Liver (tissue), 8 donors: ENCODE measurements at regions not wholly inside any gene's neighbourhood (a gene's known extent, or its start where the extent isn't known, plus 50 kb on each side); places are given as distances from the start of the nearest gene placed in this dataset.

Source experiments
- DNase-seq: peaks from one replicate; pipeline ENCODE4 v3.0.0-alpha.2; 2017; ENCODE audit warnings: low spot score
- H3K27ac ChIP-seq, 2 donors: one replicate each; pipeline ENCODE4 v1.7.0; 2013; ENCODE audit warnings: inconsistent platforms in 2 of 2, low read length in 2 of 2, control low read depth in 1 of 2, low read depth in 1 of 2, mild to moderate bottlenecking in 1 of 2
- H3K27me3 ChIP-seq, 4 donors: one replicate each; pipeline versions ENCODE4 v1.6.1 to v1.7.0; 2013; ENCODE audit warnings: low read length in 3 of 4, inconsistent platforms in 1 of 4, mild to moderate bottlenecking in 1 of 4, moderate library complexity in 1 of 4; ENCODE audit not compliant: control insufficient read depth in 4 of 4, insufficient read depth in 4 of 4
- H3K36me3 ChIP-seq, 4 donors: one replicate each; pipeline versions ENCODE4 v1.6.1 to v1.7.0; 2013; ENCODE audit warnings: low read length in 3 of 4, mild to moderate bottlenecking in 3 of 4, low read depth in 1 of 4, moderate library complexity in 1 of 4; ENCODE audit not compliant: control insufficient read depth in 4 of 4, insufficient read depth in 3 of 4
- H3K4me1 ChIP-seq, 4 donors: one replicate each; pipeline versions ENCODE4 v1.6.1 to v1.7.0; 2013; ENCODE audit warnings: low read length in 3 of 4, mild to moderate bottlenecking in 3 of 4, moderate library complexity in 1 of 4; ENCODE audit not compliant: control insufficient read depth in 4 of 4, insufficient read depth in 4 of 4
- H3K4me3 ChIP-seq, 3 donors: one replicate each; pipeline versions ENCODE4 v1.6.1 to v1.7.0; 2013; ENCODE audit warnings: low read length in 3 of 3, control low read depth in 1 of 3, low read depth in 1 of 3, mild to moderate bottlenecking in 1 of 3
- H3K9ac ChIP-seq, 2 donors: one replicate each; pipeline ENCODE4 v1.7.0; 2013; ENCODE audit warnings: low read length in 2 of 2, mild to moderate bottlenecking in 2 of 2, moderate library complexity in 2 of 2, control low read depth in 1 of 2, low read depth in 1 of 2
- H3K9me3 ChIP-seq, 4 donors: one replicate each; pipeline versions ENCODE4 v1.6.1 to v1.7.0; 2013; ENCODE audit warnings: low read length in 3 of 4; ENCODE audit not compliant: control insufficient read depth in 4 of 4
- CTCF ChIP-seq: fragments of 150-350 bp; IDR thresholded peaks from 2 replicates; pipeline ENCODE4 v1.5.1; 2017; ENCODE audit warnings: improper control_type of control experiment, low read depth, low read length; ENCODE audit not compliant: missing input control
- EGR1 ChIP-seq, 2 donors: IDR thresholded peaks; 2 replicates each; pipeline ENCODE4 v1.6.1; 2016 to 2018; ENCODE audit warnings: antibody characterized with exemption in 2 of 2, low read depth in 2 of 2
- FOXA1 ChIP-seq: IDR thresholded peaks from 2 replicates; pipeline ENCODE4 v1.6.1; 2016; ENCODE audit warnings: antibody characterized with exemption
- FOXA2 ChIP-seq: IDR thresholded peaks from 2 replicates; pipeline ENCODE4 v1.6.1; 2016; ENCODE audit warnings: antibody characterized with exemption
- GABPA ChIP-seq, 2 donors: IDR thresholded peaks in 1 of 2; conservative IDR thresholded peaks in 1 of 2; 2 replicates each; pipeline ENCODE4 v1.6.1; 2016; ENCODE audit warnings: antibody characterized with exemption in 2 of 2, mild to moderate bottlenecking in 1 of 2, moderate library complexity in 1 of 2
- HNF4A ChIP-seq, 2 donors: conservative IDR thresholded peaks; 2 replicates each; pipeline ENCODE4 v1.6.1; 2016; ENCODE audit warnings: antibody characterized with exemption in 2 of 2, mild to moderate bottlenecking in 2 of 2
- HNF4G ChIP-seq: IDR thresholded peaks from 2 replicates; pipeline ENCODE4 v1.6.1; 2016; ENCODE audit warnings: antibody characterized with exemption
- JUND ChIP-seq, 2 donors: IDR thresholded peaks; 2 replicates each; pipeline ENCODE4 v1.6.1; 2016; ENCODE audit warnings: antibody characterized with exemption in 2 of 2
- RAD21 ChIP-seq, 2 donors: IDR thresholded peaks; 2 replicates each; pipeline ENCODE4 v1.6.1; 2016; ENCODE audit warnings: antibody characterized with exemption in 2 of 2, mild to moderate bottlenecking in 2 of 2
- RXRA ChIP-seq, 2 donors: IDR thresholded peaks; 2 replicates each; pipeline ENCODE4 v1.6.1; 2017 to 2018; ENCODE audit warnings: antibody characterized with exemption in 2 of 2, mild to moderate bottlenecking in 1 of 2
- TAF1 ChIP-seq: conservative IDR thresholded peaks from 2 replicates; pipeline ENCODE4 v1.6.1; 2016; ENCODE audit warnings: antibody characterized with exemption, mild to moderate bottlenecking
- WGBS: extraction: QIAGEN DNeasy Blood & Tissue Kit; methylation state at CpG from one replicate; pipeline ENCODE4 v1.1.7; 2013; 5-methylcytosine and 5-hydroxymethylcytosine counted together
- TF ChIP-seq, protein P1 (sequence below): IDR thresholded peaks from 2 replicates; pipeline ENCODE4 v1.6.1; 2016; ENCODE audit warnings: antibody characterized with exemption
- TF ChIP-seq, protein P2 (sequence below): IDR thresholded peaks from 2 replicates; pipeline ENCODE4 v1.6.1; 2016; ENCODE audit warnings: antibody characterized with exemption
- donor health status: healthy.
- donor health status: healthy.
- donor health status: healthy.
- donor health status: healthy.
- donor health status: healthy.

- TF ChIP-seq HNF4G (no peak), CTCF (no peak), GABPA (IDR thresholded peaks at IDR 0.05 in 1 of 2, conservative IDR thresholded peaks at IDR 0.05 in 1 of 2) (no peak), TAF1 (no peak), FOXA1 (no peak)
These were observed 232.2 kb downstream of the TTC32 start (continued) for GRCh38 chr2:19669559-19669958.

GRCh38 chr2:19669126-19669525, 232.7 kb downstream of the TTC32 start:
- H3K36me3 ChIP-seq: peaks cover 0 to 2% (median 0%) of the 10 kb centered on the region in 4 donors
- no peaks in the 10 kb centered on the region for H3K4me1 ChIP-seq
- no peak overlapping the region for H3K27ac ChIP-seq
- no peak for DNase-seq
- whole genome bisulfite sequencing: 79% methylated on average over 7 of the region's 7 CpGs
- TF ChIP-seq HNF4G (no peak), CTCF (no peak), EGR1 (IDR thresholded peaks at IDR 0.05; ENCODE audit: low read depth in 2 of 2) (no peak), RAD21 (IDR thresholded peaks at IDR 0.05) (no peak), TAF1 (no peak), HNF4A (conservative IDR thresholded peaks at IDR 0.05) (no peak), FOXA2 (no peak), JUND (IDR thresholded peaks at IDR 0.05) (no peak), RXRA (IDR thresholded peaks at IDR 0.05) (no peak)
- TF ChIP-seq, protein P1, sequence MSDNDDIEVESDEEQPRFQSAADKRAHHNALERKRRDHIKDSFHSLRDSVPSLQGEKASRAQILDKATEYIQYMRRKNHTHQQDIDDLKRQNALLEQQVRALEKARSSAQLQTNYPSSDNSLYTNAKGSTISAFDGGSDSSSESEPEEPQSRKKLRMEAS: no peak
- TF ChIP-seq, protein P2, sequence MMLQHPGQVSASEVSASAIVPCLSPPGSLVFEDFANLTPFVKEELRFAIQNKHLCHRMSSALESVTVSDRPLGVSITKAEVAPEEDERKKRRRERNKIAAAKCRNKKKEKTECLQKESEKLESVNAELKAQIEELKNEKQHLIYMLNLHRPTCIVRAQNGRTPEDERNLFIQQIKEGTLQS: no peak
- H3K9ac ChIP-seq: no peak overlapping the region
- no peak overlapping the region for H3K4me3 ChIP-seq
- no peaks in the 10 kb centered on the region for H3K27me3 ChIP-seq
- H3K9me3 ChIP-seq: no peaks in the 10 kb centered on the region

GRCh38 chr2:19667536-19667949, 234.2 kb downstream of the TTC32 start:
- no peak for TF ChIP-seq RXRA (IDR thresholded peaks at IDR 0.05)
- TF ChIP-seq FOXA1: no peak
- no peak for TF ChIP-seq EGR1 (IDR thresholded peaks at IDR 0.05; ENCODE audit: low read depth in 2 of 2)
- WGBS: 66% methylated on average over 8 of the region's 8 CpGs
- H3K27ac ChIP-seq: no peak overlapping the region
- H3K9ac ChIP-seq: no peak overlapping the region
- H3K4me1 ChIP-seq: no peaks in the 10 kb centered on the region
- peaks cover 0 to 2% (median 0%) of the 10 kb centered on the region in 4 donors for H3K36me3 ChIP-seq
- H3K4me3 ChIP-seq: no peak overlapping the region
- H3K9me3 ChIP-seq: no peaks in the 10 kb centered on the region
- no peaks in the 10 kb centered on the region for H3K27me3 ChIP-seq
- DNase-seq: no peak
